GM21381 (cell line): ENCODE measurements at regions not wholly inside any gene's neighbourhood (a gene's known extent, or its start where the extent isn't known, plus 50 kb on each side); places are given as distances from the start of the nearest gene placed in this dataset.

Source experiments
- ATAC-seq: cut with Tn5 transposase; IDR thresholded peaks from one replicate; pipeline ENCODE4 v1.9.1; 2021; ENCODE audit warnings: mild to moderate bottlenecking, moderate library complexity; ENCODE audit not compliant: unreplicated experiment

DNA sequence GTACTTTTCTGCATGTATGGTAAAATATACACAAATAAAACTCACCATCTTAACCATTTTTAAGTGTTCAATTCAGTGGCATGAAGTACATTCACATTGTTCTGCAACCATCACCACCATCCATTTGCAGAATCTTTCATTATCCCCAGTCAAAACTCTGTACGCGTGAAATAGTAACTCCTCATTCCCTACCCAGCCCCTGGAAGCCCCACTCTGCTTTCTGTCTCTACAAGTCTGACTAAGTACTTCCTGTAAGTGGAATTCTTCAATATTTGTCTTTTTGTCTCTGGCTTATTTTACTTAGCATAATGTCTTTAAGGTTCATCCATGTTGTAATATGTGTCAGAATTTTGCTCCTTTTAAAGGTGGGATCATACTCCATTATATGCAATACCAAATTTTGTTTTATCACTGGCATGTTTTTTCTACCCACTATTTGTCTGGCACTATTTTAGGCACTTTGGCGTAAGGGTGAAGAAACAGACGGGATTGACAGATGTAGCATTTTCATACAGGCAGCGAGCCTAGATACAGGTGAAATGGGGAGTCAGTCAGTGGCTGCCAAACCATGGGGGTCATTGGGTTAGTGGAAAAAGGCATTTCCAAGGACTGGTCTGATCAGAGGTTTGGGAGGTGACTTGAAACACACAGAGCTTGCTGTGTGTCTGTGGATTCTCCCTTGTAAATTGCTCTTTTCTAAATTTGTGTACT is 163.2 kb upstream of the MYCN start:
- ATAC-seq, result no peak

DNA sequence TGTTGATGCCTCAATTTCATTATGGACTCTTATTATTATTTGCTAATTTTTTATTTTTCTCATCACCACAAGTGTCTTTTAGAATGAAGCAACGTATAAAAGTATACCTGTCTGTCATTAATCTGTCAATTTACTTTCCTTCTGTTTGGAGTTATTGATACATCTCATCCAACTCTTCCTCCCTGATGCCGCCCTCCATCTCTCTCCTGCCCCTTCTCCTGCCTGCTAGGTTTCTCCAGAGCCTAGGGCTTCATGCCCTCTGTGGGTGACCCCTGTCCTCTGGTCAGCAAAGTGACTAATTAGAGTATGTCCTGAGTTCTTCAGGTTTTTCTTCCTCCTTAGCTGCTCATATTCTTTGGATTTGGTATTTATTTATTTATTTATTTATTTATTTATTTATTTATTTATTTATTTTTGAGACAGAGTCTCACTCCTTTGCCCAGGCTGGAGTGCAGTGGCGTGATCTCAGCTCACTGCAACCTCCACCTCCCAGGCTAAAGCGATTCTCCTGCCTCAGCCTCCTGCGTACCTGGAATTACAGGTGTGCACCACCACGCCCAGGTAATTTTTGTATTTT is 162.5 kb upstream of the MYCN start:
- no peak for ATAC-seq

DNA sequence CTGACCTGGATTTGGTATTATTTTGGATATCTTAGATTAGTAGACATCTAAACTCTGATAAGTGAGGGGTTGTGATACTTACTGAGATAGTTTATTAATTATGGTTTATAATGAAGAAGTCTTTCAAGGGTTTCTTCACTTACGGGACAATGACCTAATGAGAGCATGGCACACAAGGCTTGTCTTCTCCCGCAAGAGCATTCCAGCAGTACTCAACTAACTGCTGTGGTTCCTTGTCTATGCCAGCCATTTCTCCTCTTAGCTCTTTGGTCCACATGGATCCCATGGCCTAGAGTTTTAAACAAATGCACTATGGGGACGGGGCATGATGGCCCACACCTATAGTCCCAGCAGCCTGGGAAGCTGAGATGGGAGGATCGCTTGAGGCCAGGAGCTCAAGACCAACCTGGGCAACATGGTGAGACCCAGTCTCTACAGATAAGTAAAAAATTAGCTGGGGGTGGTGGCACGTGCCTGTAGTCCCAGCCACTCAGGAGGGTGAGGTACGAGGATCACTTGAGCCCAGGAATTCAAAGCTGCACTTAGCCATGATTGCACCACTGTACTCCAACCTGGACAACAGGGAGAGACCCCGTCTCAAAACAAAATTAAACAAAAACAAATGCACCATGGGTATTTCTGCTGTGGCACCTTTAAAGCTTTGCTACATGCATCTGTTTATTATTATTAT is 161.7 kb upstream of the MYCN start:
- no peak for ATAC-seq

GRCh38 chr2:15779381-15780041 is 160.8 kb upstream of the MYCN start:
- ATAC-seq, result no peak

- ATAC-seq, result no peak
These were observed 160.1 kb upstream of the MYCN start for GRCh38 chr2:15780234-15780633.

GRCh38 chr2:15780912-15781574 is 159.3 kb upstream of the MYCN start:
- ATAC-seq, result no peak

GRCh38 chr2:15782009-15782751 is 158.2 kb upstream of the MYCN start:
- no peak for ATAC-seq

DNA sequence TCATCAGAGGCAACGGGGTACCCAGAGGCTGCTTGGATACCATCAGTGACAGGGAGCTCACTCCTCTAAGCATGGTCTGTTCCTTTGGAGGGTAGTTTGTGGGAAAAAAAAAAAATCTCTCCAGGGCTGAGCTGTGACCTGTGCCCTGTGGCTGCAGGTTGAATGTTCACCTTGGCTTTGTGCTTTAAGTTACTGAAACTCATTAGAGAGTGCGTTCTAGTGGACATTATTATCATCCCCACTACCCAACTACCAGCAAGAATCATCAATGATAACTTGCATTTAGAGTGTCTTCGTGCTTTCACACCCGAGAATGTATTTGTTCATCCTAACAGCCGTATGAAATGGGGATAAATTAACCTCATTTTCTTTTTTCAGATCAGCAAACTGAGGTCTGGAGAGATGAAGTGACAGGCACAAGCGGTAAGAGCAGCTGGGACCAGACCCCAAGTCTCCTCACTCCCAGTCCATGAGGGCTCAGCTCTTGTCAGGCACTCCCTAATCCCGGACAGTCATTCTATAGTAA is 157.5 kb upstream of the MYCN start:
- no peak for ATAC-seq

DNA sequence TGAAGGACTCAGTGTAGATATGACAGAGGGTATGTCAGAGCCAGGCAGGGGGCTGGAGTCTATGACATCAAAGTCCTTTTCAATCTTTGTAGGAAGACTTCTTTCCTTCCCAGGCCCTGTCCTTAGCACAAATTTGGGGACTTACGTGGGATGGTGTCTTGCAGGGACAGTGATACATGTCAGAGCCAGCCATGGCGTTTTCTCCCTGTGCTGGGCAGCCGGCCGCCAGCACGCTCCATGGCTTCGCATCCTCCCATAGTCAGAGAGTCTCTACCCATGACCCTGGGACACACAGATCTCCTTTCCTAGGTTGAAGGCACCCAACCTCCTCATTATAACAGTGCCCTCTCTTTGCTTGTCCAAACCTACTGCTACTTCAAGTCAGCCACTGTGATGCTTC is 156.9 kb upstream of the MYCN start:
- no peak for ATAC-seq

- ATAC-seq, result no peak
These were observed 156.1 kb upstream of the MYCN start for GRCh38 chr2:15784106-15784885.

GRCh38 chr2:15784886-15785801 is 155.2 kb upstream of the MYCN start:
- no peak for ATAC-seq

- no peak for ATAC-seq
These were observed 154.2 kb upstream of the MYCN start for GRCh38 chr2:15786003-15786654.

DNA sequence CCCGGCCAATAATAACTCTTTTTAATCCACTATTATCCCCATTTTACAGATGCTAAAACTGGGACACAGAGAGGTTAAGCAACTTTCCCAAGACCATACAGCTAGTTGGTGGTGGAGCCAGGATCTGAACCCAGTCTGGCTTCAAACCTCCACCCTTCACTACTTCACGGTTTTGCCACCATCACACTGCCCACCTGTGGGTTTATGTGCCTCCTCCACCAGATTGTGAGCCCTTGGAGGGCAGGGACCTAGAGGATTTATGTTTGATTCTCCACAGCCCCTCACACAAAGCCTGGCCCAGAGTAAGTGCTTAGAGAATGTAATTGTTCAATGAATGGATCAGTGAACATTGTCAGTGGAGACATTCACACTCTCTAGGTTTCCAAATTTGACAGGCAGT is 153.4 kb upstream of the MYCN start:
- no peak for ATAC-seq

DNA sequence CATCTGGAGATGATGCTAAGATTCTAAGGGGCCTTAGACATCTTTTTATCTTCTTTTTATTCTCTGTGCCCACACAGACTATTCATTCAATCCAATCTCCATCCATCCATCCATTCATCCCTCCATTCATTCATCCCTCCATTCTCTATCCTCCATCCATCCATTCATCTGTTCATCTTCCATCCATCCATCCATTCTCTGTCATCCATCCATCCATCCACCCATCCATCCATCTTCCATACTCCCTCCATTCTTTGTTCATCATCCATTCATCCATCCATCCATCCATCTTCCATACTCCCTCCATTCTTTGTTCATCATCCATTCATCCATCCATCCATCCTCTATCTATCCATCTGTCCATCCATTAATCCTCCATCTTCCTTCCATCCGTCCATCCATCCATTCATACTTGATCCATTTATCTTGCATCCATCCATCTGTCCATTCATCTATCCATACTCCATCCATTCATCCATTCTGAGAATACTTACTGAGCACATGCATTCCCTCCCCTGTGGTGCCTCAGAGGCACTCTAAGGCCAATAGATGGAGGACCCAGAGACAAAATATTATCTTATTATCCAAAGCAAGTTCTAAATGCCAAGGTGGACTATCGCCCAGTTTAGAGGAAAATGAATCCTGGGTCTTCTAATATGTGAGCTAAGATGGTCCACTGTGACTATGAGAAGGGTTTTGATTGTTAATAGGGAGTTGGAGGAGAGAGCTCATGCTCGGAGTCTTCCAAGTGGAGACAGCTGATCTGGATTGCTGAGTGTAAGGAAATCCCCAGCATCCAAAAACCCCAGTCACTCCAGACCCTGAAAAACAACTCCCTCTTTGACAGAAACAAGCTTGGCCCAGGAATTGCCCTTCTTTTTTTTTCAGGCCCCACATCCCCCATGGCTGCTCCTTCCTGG is 152.6 kb upstream of the MYCN start:
- no peak for ATAC-seq

- ATAC-seq, result no peak
These were observed 151.9 kb upstream of the MYCN start for GRCh38 chr2:15788455-15788829.

GRCh38 chr2:15788830-15789229 is 151.5 kb upstream of the MYCN start:
- ATAC-seq, result no peak
